OCI-LY3 (cell line): ENCODE measurements at regions not wholly inside any gene's neighbourhood (a gene's known extent, or its start where the extent isn't known, plus 50 kb on each side); places are given as distances from the start of the nearest gene placed in this dataset.

Experiments used
- EZH2phosphoT487 ChIP-seq: fragments of 200-600 bp; shearing (Covaris generic); IDR thresholded peaks from 2 replicates; pipeline ENCODE4 v1.6.1; 2018; ENCODE audit warnings: antibody characterized with exemption, mixed run types, low read depth
- TF ChIP-seq, protein P1 (sequence below): fragments of 200-600, 300-600 bp; sonication (generic); IDR thresholded peaks from 2 replicates; pipeline ENCODE4 v1.5.1; 2014; ENCODE audit warnings: antibody characterized with exemption, low read length, low read depth

DNA sequence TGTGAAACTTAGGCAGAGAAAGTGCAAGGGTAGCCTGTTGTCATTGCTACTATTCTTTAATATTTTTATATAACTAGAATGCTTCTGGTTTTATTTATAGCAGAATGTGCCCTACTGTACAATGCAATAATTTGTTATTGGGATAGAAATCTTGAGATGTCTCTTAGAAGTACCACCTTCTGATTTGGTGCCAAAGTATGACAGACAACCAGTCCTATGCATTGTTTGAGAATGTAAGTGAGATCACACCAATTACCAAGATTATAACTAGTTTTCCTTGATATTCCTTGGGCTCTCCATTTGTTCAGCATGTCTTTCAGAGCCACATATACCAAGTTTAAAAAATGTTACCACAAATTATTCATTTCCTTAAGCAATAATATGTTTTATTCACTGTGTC is 399.7 kb downstream of the CPS1 start:
- TF ChIP-seq, protein P1, sequence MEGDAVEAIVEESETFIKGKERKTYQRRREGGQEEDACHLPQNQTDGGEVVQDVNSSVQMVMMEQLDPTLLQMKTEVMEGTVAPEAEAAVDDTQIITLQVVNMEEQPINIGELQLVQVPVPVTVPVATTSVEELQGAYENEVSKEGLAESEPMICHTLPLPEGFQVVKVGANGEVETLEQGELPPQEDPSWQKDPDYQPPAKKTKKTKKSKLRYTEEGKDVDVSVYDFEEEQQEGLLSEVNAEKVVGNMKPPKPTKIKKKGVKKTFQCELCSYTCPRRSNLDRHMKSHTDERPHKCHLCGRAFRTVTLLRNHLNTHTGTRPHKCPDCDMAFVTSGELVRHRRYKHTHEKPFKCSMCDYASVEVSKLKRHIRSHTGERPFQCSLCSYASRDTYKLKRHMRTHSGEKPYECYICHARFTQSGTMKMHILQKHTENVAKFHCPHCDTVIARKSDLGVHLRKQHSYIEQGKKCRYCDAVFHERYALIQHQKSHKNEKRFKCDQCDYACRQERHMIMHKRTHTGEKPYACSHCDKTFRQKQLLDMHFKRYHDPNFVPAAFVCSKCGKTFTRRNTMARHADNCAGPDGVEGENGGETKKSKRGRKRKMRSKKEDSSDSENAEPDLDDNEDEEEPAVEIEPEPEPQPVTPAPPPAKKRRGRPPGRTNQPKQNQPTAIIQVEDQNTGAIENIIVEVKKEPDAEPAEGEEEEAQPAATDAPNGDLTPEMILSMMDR, result no peak
- no peak for TF ChIP-seq EZH2phosphoT487
